ENCODE measurements at regions not wholly inside any gene's neighbourhood (a gene's known extent, or its start where the extent isn't known, plus 50 kb on each side); places are given as distances from the start of the nearest gene placed in this dataset.

GRCh38 chr6:47149554-47149953 lies 107.4 kb upstream of the ADGRF1 start:
- no peaks in the 10 kb centered on the region for H3K27me3 ChIP-seq (ENCODE audit: control insufficient read depth in 2 of 2, insufficient read depth in 2 of 2, low read length in 2 of 2)
- peaks cover 3 to 5% of the 10 kb centered on the region in 2 donors for H3K4me1 ChIP-seq (ENCODE audit: control insufficient read depth in 1 of 2, insufficient read depth in 2 of 2, low read length in 2 of 2)
- Mint-ChIP-seq H3K27me3 (ENCODE audit: low read depth in 3 of 3) (peaks cover 0 to 9% (median 0%) of the 10 kb centered on the region in 3 donors), H3K36me3 (no peaks in the 10 kb centered on the region), H3K4me3 (no peak overlapping the region), H3K27ac (no peak overlapping the region), H3K9me3 (no peaks in the 10 kb centered on the region), H3K4me1 (peaks cover 7% of the 10 kb centered on the region)
- no peak overlapping the region for H3K4me2 ChIP-seq (replicated peaks; ENCODE audit: extremely low read depth, low read length, poor library complexity, severe bottlenecking)
- WGBS (ENCODE audit: insufficient coverage) = no CpG with 5 or more reads among the region's 2 CpGs
- H3K9me3 ChIP-seq (replicated peaks in 1 of 2; ENCODE audit: control insufficient read depth in 1 of 2, insufficient read depth in 1 of 2, low read length in 2 of 2) = no peaks in the 10 kb centered on the region
- intact Hi-C loops (cut with micrococcal nuclease) = no loop called here
- H3K9ac ChIP-seq (ENCODE audit: insufficient read depth, low read length, poor library complexity, severe bottlenecking) = no peak overlapping the region
- no peak overlapping the region for H2AFZ ChIP-seq (ENCODE audit: insufficient read depth, low read depth, low read length, poor library complexity, severe bottlenecking)
- H3K36me3 ChIP-seq (replicated peaks in 1 of 2; ENCODE audit: control insufficient read depth in 1 of 2, insufficient read depth in 2 of 2, low read length in 2 of 2) = no peaks in the 10 kb centered on the region
- no peak overlapping the region for H3K4me3 ChIP-seq (replicated peaks in 1 of 3; ENCODE audit: low read depth in 2 of 3, low read length in 3 of 3)
- DNase-seq = no peak
- no peaks in the 10 kb centered on the region for H3K79me2 ChIP-seq (ENCODE audit: insufficient read depth, low read length)
- TF ChIP-seq CTCF (IDR thresholded peaks at IDR 0.05) = no peak
- H4K20me1 ChIP-seq (ENCODE audit: insufficient read depth, low read length) = no peaks in the 10 kb centered on the region
- H3K27ac ChIP-seq (ENCODE audit: low read depth in 1 of 2, low read length in 2 of 2) = no peak overlapping the region

GRCh38 chr6:47149066-47149465 lies 106.9 kb upstream of the ADGRF1 start:
- peaks cover 3 to 5% of the 10 kb centered on the region in 2 donors for H3K4me1 ChIP-seq (ENCODE audit: control insufficient read depth in 1 of 2, insufficient read depth in 2 of 2, low read length in 2 of 2)
- H3K9ac ChIP-seq (ENCODE audit: insufficient read depth, low read length, poor library complexity, severe bottlenecking) = no peak overlapping the region
- H3K4me3 ChIP-seq (replicated peaks in 1 of 3; ENCODE audit: low read depth in 2 of 3, low read length in 3 of 3) = no peak overlapping the region
- H3K9me3 Mint-ChIP-seq = no peaks in the 10 kb centered on the region
- no peak for TF ChIP-seq CTCF (IDR thresholded peaks at IDR 0.05)
- H2AFZ ChIP-seq (ENCODE audit: insufficient read depth, low read depth, low read length, poor library complexity, severe bottlenecking) = no peak overlapping the region
- H3K27ac Mint-ChIP-seq = no peak overlapping the region
- intact Hi-C loops (cut with micrococcal nuclease) = no loop called here
- no peaks in the 10 kb centered on the region for H3K27me3 ChIP-seq (ENCODE audit: control insufficient read depth in 2 of 2, insufficient read depth in 2 of 2, low read length in 2 of 2)
- no peaks in the 10 kb centered on the region for H4K20me1 ChIP-seq (ENCODE audit: insufficient read depth, low read length)
- H3K4me2 ChIP-seq (replicated peaks; ENCODE audit: extremely low read depth, low read length, poor library complexity, severe bottlenecking) = no peak overlapping the region
- no CpG with 5 or more reads among the region's 2 CpGs for WGBS (ENCODE audit: insufficient coverage)
- H3K27ac ChIP-seq (ENCODE audit: low read depth in 1 of 2, low read length in 2 of 2) = no peak overlapping the region
- no peak for DNase-seq
- H3K36me3 Mint-ChIP-seq = no peaks in the 10 kb centered on the region
- peaks cover 7% of the 10 kb centered on the region for H3K4me1 Mint-ChIP-seq
- H3K9me3 ChIP-seq (replicated peaks in 1 of 2; ENCODE audit: control insufficient read depth in 1 of 2, insufficient read depth in 1 of 2, low read length in 2 of 2) = no peaks in the 10 kb centered on the region
- no peaks in the 10 kb centered on the region for H3K36me3 ChIP-seq (replicated peaks in 1 of 2; ENCODE audit: control insufficient read depth in 1 of 2, insufficient read depth in 2 of 2, low read length in 2 of 2)
- no peak overlapping the region for H3K4me3 Mint-ChIP-seq
- peaks cover 0 to 9% (median 0%) of the 10 kb centered on the region in 3 donors for H3K27me3 Mint-ChIP-seq (ENCODE audit: low read depth in 3 of 3)
- H3K79me2 ChIP-seq (ENCODE audit: insufficient read depth, low read length) = no peaks in the 10 kb centered on the region

All from CD14-positive monocyte (primary cell).